GM10248 (cell line): ENCODE measurements at regions not wholly inside any gene's neighbourhood (a gene's known extent, or its start where the extent isn't known, plus 50 kb on each side); places are given as distances from the start of the nearest gene placed in this dataset.

Experiments
- CTCF ChIA-PET: fragments of 300-600 bp; sonication (Branson Sonifier 250); formaldehyde crosslinking; extraction: SDS; loops from one replicate; lab custom pipeline; 2021; ENCODE audit warnings: antibody characterized with exemption; lab: Yijun Ruan, JAX
- POLR2A ChIA-PET: fragments of 350-650 bp; sonication (Branson Sonifier 250); formaldehyde crosslinking; extraction: SDS; loops from one replicate; lab custom pipeline; 2020; ENCODE audit warnings: antibody characterized with exemption; lab: Yijun Ruan, JAX
- DNase-seq: peaks from one replicate; pipeline ENCODE4 v3.0.0; 2012; ENCODE audit errors: extremely low spot score
- CTCF ChIP-seq: IDR thresholded peaks from 2 replicates; pipeline ENCODE4 v1.5.1; 2012; ENCODE audit warnings: mild to moderate bottlenecking, low read depth; ENCODE audit errors: extremely low read depth, missing control alignments, control extremely low read depth

GRCh38 chr3:177981576-177981975 is 554.7 kb upstream of the KCNMB2 start:
- ChIA-PET CTCF (interaction anchor here (1.0 kb wide), 1 partner anchor 11 kb away, joined by 3 read pairs; no protein-coding TSS in a partner anchor), POLR2A (no interaction called here)
- no peak for DNase-seq
- no peak for TF ChIP-seq CTCF

- no peak for TF ChIP-seq CTCF
- POLR2A ChIA-PET, result no interaction called here
- DNase-seq, result no peak
- CTCF ChIA-PET, result interaction anchor here (1.0 kb wide), 1 partner anchor 11 kb away, joined by 3 read pairs; no protein-coding TSS in a partner anchor
Measured at GRCh38 chr3:177982034-177982433, 554.2 kb upstream of the KCNMB2 start.

- TF ChIP-seq CTCF, result no peak
- POLR2A ChIA-PET, result no interaction called here
- CTCF ChIA-PET, result no interaction called here
- DNase-seq, result no peak
Measured at GRCh38 chr3:177983320-177983719, 552.9 kb upstream of the KCNMB2 start.

GRCh38 chr3:177992993-177993970 is 543.0 kb upstream of the KCNMB2 start:
- ChIA-PET CTCF (interaction anchor here (1.0 to 1.6 kb wide), 2 partner anchors 12 to 33 kb away, joined by 3 read pairs; no protein-coding TSS in a partner anchor), POLR2A (no interaction called here)
- TF ChIP-seq CTCF, result no peak
- no peak for DNase-seq

GRCh38 chr3:177994976-177995375 is 541.3 kb upstream of the KCNMB2 start:
- POLR2A ChIA-PET, result no interaction called here
- TF ChIP-seq CTCF, result no peak
- CTCF ChIA-PET, result no interaction called here
- no peak for DNase-seq

- POLR2A ChIA-PET, result no interaction called here
- no peak for DNase-seq
- TF ChIP-seq CTCF, result no peak
- CTCF ChIA-PET, result interaction anchor here (1.0 kb wide), 1 partner anchor 9 kb away, joined by 3 read pairs; no protein-coding TSS in a partner anchor
Measured at GRCh38 chr3:177995381-177996085, 540.7 kb upstream of the KCNMB2 start.
